Neural progenitor cell (in vitro differentiated cells): ENCODE measurements at regions not wholly inside any gene's neighbourhood (a gene's known extent, or its start where the extent isn't known, plus 50 kb on each side); places are given as distances from the start of the nearest gene placed in this dataset.

ENCODE experiments used
- CTCF ChIP-seq: fragments of 200-600 bp; sonication (generic); IDR thresholded peaks from 2 replicates; pipeline ENCODE4 v1.5.1; 2017; ENCODE audit warnings: antibody characterized with exemption, mild to moderate bottlenecking
- EZH2phosphoT487 ChIP-seq: fragments of 200-600 bp; sonication (generic); IDR thresholded peaks from 2 replicates; pipeline ENCODE4 v1.6.1; 2017; ENCODE audit warnings: antibody characterized with exemption

- TF ChIP-seq CTCF (no peak), EZH2phosphoT487 (no peak)
Observed at GRCh38 chr17:55660178-55660886, 62.3 kb downstream of the TMEM100 start.
